ENCODE measurements at regions not wholly inside any gene's neighbourhood (a gene's known extent, or its start where the extent isn't known, plus 50 kb on each side); places are given as distances from the start of the nearest gene placed in this dataset.

- no peak for DNase-seq (ENCODE audit: low spot score)
Measured at GRCh38 chr16:52235186-52235585, 311.8 kb downstream of the TOX3 start.

GRCh38 chr16:52234626-52235025 is 312.3 kb downstream of the TOX3 start:
- DNase-seq (ENCODE audit: low spot score): no peak

- no peak for DNase-seq (ENCODE audit: low spot score)
Measured at GRCh38 chr16:52229471-52229870, 317.5 kb downstream of the TOX3 start.

- DNase-seq (ENCODE audit: low spot score): no peak
Measured at GRCh38 chr16:52227851-52228250, 319.1 kb downstream of the TOX3 start.

- no peak for DNase-seq (ENCODE audit: low spot score)
Measured at GRCh38 chr16:52212841-52213240, 334.1 kb downstream of the TOX3 start.

GRCh38 chr16:52209227-52209626 is 337.7 kb downstream of the TOX3 start:
- DNase-seq (ENCODE audit: low spot score): no peak

- DNase-seq (ENCODE audit: low spot score): no peak
Measured at GRCh38 chr16:52203096-52203495, 343.8 kb downstream of the TOX3 start.

GRCh38 chr16:52193441-52193840 is 353.5 kb downstream of the TOX3 start:
- DNase-seq (ENCODE audit: low spot score): no peak

GRCh38 chr16:52191531-52192134 is 355.3 kb downstream of the TOX3 start:
- no peak for DNase-seq (ENCODE audit: low spot score)

GRCh38 chr16:52184336-52184735 is 362.6 kb downstream of the TOX3 start:
- DNase-seq (ENCODE audit: low spot score): no peak

- DNase-seq (ENCODE audit: low spot score): no peak
Measured at GRCh38 chr16:52182840-52183239, 364.1 kb downstream of the TOX3 start.

GRCh38 chr16:52174168-52174567 is 372.8 kb downstream of the TOX3 start:
- no peak for DNase-seq (ENCODE audit: low spot score)

GRCh38 chr16:52171481-52171880 is 375.5 kb downstream of the TOX3 start:
- DNase-seq (ENCODE audit: low spot score): no peak

GRCh38 chr16:52167328-52167727 is 379.6 kb downstream of the TOX3 start:
- DNase-seq (ENCODE audit: low spot score): no peak

GRCh38 chr16:52165961-52166360 is 381.0 kb downstream of the TOX3 start:
- DNase-seq (ENCODE audit: low spot score): no peak

GRCh38 chr16:52149003-52149402 is 397.9 kb downstream of the TOX3 start:
- DNase-seq (ENCODE audit: low spot score): no peak

- DNase-seq (ENCODE audit: low spot score): no peak
Measured at GRCh38 chr16:52141871-52142270, 405.1 kb downstream of the TOX3 start.

GRCh38 chr16:52128361-52128760 is 418.6 kb downstream of the TOX3 start:
- no peak for DNase-seq (ENCODE audit: low spot score)

GRCh38 chr16:52123842-52124241 is 423.1 kb downstream of the TOX3 start:
- no peak for DNase-seq (ENCODE audit: low spot score)

- no peak for DNase-seq (ENCODE audit: low spot score)
Measured at GRCh38 chr16:52123061-52123839, 423.7 kb downstream of the TOX3 start.

GRCh38 chr16:52117171-52117570 is 429.8 kb downstream of the TOX3 start:
- DNase-seq (ENCODE audit: low spot score): no peak

GRCh38 chr16:52114379-52114778 is 432.6 kb downstream of the TOX3 start:
- no peak for DNase-seq (ENCODE audit: low spot score)

- DNase-seq (ENCODE audit: low spot score): no peak
Measured at GRCh38 chr16:52113533-52114183, 433.3 kb downstream of the TOX3 start.

Data from HuH-7.5 (cell line).